HG03095 (cell line): ENCODE measurements at regions not wholly inside any gene's neighbourhood (a gene's known extent, or its start where the extent isn't known, plus 50 kb on each side); places are given as distances from the start of the nearest gene placed in this dataset.

Source experiments
- ATAC-seq: cut with Tn5 transposase; IDR thresholded peaks from one replicate; pipeline ENCODE4 v1.9.1; 2021; ENCODE audit warnings: moderate library complexity; ENCODE audit not compliant: unreplicated experiment

DNA sequence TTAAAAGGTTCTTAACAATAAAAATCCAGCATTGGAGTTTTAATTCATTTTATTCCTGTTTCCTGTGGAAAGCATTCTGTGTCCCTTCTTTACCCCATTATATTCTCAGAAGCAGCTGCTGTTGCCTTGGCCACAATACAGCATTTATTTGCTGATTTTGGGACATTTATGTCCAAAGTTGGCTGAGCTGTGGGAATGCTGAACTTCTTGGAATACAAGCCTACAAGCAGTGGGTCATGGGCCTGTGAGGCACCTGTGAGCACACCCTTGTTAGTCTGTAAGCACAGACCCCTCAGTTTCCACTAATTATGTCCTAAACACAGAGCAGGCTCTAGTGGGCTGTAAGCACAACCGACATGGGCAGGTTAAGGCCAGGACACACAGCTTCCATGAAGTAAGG, 122.2 kb upstream of the IGF1 start:
- ATAC-seq: no peak

DNA sequence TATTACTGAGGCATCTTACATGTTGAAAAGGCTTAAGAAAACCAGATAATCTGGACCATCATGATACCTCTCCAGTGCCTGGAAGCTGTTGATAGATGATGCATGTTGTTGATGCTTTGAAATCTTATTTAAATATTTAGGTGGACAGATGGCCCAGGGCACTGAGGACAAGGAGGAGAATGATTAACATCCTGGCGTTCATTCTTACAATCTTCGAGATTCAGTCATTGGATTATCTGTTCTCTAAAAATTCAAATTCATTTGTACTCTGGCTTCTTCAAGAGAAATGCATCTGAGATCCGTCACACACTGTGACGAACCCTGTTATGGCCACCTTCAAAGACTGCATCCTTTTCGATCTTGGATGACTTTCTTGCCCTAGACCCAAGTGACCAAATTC, 121.3 kb upstream of the IGF1 start:
- ATAC-seq: no peak

DNA sequence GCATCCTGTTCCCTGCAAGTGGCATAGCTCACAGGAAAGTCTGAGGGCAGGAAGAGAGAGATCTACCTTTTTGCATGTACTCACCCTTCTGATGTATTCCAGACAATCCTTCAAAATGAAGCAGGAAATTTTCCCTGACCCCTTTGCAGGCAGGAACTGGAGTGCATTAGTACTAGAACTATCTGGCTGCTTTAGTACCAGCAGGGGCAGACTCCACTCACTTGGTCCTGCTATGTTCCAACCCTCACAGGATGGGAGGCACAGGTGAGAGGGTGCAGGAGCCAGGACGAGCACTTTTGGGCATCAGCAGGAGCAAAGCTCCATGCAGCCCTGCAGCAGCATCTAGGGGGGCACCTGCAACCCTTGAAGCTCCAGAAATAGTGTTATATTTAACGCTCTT, 116.3 kb upstream of the IGF1 start:
- ATAC-seq: no peak

DNA sequence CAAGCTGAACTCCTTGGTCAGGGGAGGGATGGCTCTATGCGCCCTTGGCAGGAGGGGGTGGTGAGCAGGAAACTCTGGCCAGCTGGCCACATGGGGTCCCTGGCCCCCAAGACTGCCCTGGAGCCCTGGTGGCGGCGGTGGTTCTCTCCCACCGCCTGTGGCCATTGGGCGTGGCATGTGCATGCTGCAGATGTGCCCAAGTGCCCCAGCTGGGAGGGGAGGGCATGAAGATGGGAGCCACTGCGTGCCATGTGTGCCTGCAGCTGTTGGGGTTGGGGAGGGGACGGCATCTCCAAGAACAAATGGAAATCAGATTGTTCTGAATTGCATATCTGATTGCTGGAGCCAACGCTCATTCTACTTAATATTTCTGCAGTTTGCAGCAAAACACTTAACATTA, 115.7 kb upstream of the IGF1 start:
- ATAC-seq: no peak

DNA sequence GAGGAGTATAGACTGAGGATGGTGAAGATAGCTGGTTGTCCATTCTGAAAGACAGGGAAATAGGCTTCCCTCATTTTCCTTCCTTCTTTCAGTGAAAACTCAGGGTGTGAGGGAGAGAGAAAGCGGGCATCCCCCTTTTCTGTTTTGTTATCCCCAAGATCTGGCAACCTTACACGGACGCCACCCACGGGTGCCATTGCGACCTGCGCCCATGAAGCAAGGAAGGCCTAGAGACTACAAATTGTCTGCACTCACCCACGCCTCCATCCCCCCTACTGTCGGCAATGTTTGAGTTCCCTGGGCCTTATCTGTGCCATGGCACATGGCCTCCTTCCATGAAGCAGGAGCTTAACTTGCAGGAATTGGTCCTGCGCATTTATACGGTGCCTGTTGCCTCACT, 115.0 kb upstream of the IGF1 start:
- no peak for ATAC-seq

DNA sequence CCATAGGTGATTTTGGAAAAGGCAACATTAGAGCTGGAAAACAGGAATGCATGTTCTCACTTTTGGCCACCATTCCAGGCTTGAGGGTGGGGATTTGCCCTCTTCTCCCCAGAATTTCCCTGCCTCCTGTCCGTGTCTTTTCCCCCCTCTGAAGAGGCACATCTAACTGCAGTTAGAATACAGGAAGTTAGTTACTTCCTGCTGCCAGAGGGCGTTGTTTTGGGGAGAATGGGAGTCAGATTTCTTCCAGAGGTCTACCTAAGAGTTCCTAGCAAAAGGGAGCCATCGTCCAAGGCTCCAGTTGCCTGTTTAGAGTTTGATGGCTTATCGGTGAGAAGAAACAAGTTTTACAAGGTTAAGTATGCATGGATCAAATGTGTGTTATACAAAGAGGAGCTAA, 112.8 kb upstream of the IGF1 start:
- ATAC-seq: no peak

DNA sequence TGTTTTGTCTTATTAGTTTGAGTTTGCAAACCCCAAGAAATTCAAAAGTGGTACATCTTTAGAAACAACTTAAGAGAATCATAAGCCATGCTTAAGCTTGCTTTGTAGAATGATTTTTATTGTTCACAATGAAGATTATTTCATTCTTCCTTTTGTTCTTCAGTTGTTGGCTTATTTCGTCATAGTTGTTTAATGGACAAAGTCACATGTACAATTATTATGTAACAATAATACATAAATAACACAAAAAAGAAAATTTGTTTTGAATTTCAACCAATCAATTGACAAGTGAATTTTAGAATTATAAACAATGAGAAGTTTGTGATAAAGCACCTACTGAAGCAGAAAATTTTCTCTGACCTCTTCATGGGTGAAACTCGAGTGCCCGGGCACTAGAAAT, 111.8 kb upstream of the IGF1 start:
- no peak for ATAC-seq

DNA sequence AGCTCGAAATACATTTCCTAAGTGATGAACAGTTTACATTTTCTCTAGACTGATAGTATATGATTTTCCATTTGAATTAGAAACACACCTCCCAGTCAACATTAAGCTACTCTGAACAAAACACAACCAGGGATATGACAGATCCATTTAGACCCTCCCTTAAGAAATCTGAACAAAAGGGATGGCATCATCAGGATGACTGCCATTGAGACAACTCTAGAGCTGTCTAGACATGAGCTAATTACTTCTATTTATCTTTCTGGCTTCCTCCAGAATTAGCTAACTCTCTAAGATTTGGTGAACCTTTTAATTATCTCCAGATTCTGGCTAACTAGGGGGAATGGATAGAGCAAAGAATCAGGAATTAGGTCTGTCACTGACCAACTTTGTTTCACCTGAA, 92.9 kb upstream of the IGF1 start:
- no peak for ATAC-seq

DNA sequence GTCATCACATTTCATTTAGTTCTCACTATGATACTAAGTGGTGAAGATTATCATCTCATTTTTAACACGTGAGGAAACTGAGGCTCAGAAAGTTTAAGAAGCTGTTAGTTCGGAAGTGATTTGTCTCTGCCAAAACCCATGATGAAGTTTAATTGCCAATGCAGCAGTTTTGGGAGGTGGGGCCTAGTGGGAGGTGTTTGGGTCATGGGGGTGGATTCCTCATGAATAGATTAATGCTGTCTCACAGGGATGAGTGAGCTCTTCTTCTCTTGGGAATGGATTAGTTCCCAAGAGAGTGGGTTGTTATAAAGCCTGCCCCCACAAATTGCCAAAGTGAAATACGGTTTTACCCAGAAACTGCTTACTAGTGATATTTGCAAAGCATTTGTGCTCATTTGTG, 91.5 kb upstream of the IGF1 start:
- ATAC-seq: no peak

DNA sequence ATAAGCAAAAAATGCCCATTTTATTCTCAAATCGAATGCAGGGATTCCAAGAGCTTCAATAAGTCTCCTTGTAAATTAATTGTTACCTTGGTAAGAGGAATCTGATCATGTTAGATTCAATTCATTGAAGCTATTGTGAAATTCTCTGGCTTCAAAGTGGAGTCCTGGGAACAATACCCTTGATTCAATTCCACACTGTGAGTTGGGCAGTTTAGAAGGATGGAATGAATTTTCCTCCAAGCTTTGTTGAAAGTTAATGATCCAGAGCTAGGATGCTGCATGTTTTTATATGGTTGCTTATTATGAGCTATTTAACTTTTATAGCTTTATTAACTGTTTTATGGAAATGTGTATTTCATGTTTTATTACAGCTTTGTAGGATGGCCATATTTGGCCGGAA, 89.9 kb upstream of the IGF1 start:
- no peak for ATAC-seq

DNA sequence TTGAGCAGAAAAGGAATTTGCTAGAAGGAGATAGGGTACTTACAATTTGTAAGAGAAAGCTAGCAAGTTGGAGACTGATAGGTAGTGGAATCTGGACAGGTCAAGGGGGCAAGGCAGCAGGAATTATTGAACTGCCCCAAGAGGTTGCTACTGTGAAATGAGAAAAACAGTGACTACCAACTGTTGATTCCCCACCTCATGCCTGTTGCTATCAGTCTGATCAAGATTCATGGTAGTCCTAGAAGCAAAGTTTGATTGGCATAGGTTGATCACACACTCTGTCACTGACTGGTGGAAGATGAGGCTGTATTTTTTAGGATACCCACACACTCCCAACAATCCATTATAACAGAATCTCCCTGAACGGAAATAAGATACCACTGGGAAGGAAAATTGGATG, 89.4 kb upstream of the IGF1 start:
- no peak for ATAC-seq

DNA sequence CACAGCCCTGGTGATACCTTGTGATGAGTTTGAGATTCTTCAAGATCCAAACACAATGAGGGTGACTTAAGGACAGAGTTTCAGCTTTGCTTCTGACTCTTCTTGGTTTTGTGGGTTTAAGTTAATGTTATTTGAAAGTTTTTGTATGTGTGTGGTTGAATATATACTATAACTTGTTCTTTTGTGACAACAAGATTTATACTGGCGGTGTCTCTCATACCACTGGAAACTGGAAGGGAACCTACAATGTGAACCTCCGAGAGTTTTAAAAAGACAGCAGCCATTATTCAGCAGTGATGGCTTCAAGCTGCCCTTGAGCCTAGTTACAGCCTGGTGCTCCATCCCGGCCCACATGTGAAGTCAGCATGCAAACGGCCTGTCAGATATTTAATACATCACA, 87.9 kb upstream of the IGF1 start:
- no peak for ATAC-seq

DNA sequence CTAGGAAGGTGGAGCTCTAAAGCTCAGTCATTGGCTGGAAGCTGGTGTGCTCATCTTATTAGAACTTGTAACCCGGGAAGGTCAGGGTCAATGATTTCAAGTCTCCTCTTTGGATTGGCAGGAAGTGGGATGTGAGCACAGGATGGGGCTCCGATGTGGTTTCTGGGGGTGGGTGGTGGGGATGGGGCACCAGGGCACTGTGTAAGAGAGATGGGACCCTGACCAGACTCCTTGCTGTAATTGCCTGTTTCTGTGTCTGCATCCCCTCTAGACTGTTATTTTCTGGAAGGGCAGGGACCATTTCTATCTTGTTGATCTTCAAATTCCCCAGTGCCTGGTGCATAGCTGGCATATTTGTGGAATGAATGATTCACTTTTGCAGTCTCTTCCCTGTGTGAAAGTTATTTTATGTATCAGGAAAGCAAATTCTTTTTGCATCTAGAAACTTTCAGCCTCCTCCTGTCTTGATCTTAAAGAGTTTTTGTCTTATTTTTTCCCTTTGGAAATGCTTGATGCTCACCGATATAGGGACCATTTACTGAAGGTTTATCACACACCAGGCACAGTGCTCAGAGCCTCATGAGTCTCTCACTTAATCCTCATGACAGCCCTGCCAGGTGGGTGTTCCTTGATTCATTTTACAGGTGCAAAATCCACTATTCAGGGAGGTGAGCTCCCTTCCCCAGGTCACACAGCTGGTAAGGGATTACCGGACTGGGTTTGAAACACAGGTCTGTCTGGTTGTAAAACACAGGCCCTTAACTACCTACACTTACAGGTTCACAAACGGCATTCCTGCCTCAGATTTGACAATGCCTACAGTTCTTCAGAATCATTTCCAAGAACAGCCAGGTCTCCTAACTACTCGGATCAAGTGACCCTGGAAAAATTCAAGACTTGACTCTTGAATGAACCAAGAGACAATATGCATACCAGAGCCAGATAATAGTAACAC, 86.9 kb upstream of the IGF1 start:
- ATAC-seq: no peak

DNA sequence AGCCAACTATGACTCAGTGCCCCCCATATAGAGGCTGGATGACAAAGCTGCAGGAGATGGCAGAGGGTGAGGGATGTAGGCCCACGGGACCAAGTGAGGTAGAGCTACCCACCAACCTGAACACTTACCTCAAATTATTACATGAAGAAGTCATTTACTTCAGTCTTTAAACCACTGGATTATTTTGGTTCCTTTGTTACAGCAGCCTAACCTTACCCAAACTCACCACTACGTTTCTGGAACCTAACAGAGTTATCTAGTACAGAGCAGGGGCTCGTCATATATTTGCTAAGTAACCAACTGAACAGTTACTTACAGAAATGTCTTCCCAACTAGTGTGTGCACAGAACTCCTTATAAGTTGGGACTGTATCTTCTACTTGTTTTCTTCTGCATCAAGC, 85.2 kb upstream of the IGF1 start:
- no peak for ATAC-seq

DNA sequence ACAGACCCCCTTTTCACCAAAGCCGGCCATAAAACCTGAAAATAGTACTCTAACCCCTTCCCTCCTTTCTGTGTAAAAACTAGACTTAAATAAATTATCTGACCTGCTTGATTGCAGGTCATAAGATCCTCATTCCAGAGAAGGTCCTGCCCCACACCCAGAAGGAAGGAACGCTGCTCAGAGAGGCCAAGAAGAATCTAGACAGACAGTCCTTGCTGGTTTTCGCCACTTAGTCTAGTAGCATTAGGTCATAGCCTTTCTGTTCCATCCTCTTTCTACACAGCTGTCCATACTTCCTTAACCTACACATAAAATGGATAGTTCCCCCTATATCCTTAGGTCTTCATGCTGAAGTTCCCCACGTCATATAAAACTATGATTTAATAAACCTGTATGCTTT, 83.7 kb upstream of the IGF1 start:
- no peak for ATAC-seq

DNA sequence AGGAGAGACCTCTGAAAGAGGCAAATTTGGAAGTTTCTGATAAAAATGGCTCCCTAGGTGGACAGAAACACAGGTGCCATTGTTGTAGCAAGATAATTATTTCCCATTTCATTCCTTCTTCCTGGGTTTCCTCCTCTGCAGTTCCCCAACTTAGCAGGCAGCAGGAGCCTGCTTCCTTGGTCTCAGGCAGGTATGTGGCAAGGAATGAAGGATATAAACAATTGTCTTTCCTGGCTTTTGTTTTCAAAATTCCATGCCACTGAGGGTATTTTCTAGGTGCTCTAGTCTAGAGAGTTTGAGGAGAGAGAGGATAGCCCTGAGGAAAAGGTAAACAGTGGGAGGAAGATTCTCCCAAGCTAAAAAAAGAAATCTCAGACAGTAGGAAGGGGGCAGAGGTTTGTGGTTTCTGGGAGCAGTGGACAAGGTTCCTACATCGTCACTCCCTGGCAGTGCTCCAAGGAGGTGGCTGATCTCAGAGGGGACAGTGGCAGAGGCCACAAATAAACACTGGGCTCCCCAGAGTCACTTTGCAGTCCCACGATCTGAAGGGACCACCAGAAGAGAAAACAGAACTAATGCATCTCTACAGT, 82.6 kb upstream of the IGF1 start:
- ATAC-seq: no peak

DNA sequence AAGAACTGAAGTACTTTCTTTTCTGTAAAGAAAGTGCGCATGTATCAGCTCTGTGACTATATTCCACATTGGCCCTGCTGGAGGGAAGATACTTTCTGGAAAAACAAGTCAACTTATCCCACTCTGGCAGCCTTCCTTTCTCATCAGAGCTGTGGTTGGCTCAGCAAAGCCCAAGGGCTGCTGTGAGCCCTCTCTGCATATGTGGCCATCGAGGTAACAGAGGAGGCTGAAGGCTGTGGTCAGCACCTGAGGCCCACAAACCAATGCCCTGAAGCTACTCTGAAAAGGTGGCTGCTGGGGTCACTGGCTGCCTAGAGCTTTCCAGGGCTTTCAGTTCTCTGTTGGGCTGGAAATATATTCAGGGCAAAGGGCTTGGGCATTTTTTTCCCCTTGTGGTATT, 70.8 kb upstream of the IGF1 start:
- ATAC-seq: no peak

DNA sequence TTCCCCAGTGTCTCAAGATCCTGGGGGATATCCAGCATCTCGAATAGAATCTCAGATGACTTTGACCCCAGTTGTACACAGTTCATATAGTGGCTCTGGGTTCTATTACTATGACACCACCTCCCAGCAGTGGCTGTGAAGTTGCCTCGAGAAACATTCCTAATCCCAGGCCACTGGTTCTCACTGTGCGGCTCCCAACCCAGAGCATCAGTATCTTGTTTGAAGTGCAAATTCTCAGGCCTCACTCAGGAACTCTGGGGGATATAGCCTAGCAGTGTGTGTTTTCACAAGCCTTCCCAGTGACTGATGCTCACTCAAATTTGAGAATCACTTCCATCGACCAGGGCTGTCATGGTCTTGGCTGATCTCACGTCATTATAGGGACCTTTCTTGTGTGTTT, 69.3 kb upstream of the IGF1 start:
- ATAC-seq: no peak

DNA sequence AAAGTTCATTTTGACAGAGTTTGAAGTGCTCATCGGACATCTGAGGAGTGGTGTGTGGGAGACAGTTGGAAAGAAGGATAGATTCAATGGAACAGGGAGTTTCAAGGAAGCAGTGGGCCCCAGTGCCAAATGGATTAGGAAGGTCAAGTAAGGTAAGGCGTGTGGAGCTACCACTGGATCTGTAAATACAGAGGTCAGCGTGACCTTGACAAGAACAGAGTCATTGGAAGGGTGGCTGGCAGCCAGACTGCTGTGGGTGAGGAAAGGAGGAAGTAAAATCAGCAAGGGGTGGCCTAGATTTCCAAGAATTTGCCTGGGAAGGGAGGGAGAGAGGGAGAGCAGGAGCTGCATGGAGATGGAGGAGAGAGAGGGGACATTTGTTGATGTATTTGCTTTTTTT, 68.2 kb upstream of the IGF1 start:
- no peak for ATAC-seq

DNA sequence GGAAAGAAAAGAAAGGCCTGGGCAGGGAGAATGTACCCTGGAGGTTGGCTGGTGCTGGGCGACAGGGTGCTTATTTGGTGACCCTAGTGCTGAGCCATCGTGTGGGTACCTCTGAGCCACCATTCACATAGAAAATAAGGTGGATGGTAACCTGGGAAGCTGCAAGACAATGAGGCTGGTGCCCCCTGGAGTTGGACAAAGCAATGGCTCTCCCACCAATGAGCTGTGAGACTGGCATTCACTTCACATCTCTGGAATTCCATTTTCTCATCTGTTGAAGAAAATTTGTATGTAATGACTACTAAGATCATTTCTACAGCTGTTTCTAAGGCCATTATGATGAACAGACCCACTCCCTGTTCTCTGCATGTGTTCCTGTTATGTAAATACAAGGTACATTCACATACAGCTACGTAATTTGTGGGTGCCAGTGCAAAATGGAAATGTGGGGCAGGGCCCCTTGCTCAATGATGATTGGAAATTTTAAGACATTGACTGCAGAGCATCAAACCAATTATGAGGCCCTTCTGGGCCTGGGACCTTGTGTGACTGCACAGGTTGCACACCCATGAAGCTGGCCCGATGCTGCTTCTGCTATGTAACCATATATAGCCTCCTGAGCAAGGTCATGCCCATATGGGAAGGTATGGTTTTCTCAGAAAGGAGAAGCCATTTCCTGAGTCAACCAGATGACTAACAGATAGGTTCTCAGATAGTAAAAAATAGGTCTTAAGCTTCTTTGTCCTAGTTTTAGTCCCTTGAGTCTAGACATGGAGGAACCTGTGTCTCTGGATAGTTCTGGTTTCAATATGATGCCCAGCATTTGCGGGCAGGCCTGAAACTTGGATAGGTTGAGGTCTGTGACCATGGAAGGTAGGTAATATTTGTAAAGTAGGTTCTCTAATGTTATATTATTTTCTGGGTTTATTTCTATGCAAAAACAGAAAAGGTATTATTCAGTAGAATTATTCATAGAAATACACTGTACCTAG, 63.4 kb upstream of the IGF1 start:
- ATAC-seq: no peak

DNA sequence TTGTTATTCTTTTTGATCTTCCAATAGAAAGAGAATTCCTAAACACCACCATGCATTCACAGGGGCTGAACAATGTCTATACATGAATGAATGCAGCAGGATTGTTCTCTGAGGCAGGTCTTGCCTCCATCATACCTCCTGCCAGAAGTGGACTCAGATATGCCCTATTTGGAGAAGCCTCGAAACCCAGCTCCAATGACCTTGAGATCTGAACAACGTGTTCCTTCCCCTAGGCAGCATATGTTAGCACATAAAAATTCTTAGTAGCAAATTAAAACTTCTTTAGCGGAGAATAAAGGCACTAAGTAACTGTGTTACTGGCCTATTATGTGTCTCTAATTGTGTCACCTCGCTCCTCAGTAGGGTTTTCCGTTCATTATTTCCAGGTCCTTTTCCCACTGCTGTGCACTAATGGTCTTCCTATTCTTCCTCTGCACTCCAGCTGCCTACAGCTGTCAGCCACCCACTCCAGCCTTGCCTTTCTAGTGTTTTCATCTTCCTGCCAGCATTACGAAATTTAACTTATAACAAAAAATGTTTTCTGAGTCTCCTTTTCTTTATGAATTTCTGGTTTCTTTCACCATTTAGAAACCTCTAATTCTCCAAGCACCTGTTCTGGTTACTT, 62.6 kb upstream of the IGF1 start:
- no peak for ATAC-seq
